ENCODE measurements at regions not wholly inside any gene's neighbourhood (a gene's known extent, or its start where the extent isn't known, plus 50 kb on each side); places are given as distances from the start of the nearest gene placed in this dataset.

GRCh38 chr4:111633663-111634266 lies 511.5 kb upstream of the FAM241A start:
- DNase-seq, result no peak

DNA sequence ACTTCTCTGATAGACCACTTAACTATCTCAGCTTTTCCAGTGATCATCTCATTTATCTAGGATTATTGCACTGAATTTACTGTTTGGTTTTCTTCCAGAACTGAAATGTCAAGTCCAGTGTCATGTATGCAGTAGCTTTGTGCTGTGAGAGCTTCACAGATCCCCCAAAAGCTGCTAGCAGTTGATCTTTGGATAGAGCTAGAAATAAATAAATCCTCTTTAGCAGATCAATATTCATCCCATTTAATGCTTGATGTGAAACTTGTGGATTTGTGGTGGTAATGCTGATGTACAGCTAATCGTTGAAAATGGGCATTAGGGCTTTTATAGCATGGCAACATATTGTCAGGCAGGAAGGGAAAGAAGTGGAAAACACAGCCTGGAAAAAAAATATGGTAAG lies 509.6 kb upstream of the FAM241A start:
- no peak for DNase-seq

DNA sequence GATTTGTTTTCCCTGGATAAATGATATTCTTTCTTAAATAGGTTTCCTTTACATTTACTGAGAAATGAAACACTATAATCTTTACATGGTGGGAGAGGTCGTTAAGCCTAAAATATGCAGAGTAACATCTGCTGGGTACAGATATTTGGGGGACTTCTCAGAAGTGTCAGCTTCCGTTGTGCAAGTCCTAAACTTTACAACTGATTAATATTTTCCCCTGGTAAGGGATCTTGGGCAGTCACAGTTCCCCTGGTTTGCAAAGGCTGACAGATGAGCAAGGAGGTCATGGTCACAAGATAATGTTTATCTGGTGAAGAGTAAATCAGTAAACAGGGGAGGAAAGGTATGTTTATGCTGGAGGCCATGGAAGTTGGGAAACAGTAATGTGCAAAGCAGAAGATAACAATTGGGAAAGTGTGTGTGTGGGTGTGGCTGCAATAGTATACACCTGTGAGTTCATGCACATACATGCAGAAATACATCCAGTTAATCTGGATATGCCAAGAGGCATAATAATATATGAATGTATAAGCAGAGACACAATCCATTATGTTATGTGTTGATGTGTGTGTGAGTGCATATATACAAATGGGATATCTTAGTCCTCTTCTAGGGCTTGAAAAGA lies 508.2 kb upstream of the FAM241A start:
- no peak for DNase-seq

GRCh38 chr4:111639120-111639690 lies 506.0 kb upstream of the FAM241A start:
- no peak for DNase-seq

GRCh38 chr4:111639876-111640275 lies 505.4 kb upstream of the FAM241A start:
- DNase-seq, result no peak

GRCh38 chr4:111641813-111642579 lies 503.3 kb upstream of the FAM241A start:
- peak; percentile 10 for DNase-seq

DNA sequence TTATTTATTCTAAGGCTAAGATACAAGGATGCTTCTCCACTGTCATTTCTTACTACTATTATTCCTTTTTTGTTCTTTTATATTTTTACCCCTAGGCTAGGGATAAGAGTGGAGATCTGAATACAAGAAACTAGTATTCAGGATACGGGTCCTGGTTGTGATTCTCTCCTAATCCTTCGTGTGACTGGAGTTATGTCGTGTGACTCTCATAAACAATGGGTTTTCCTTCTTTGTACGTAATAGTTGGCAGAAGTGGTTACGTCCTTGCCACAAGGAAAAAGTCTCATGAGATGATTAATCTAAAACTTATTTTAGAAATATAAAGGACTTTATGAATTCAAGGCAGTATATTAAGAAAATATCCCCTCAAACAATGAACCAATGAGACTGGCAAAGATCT lies 497.2 kb upstream of the FAM241A start:
- DNase-seq, result no peak

DNA sequence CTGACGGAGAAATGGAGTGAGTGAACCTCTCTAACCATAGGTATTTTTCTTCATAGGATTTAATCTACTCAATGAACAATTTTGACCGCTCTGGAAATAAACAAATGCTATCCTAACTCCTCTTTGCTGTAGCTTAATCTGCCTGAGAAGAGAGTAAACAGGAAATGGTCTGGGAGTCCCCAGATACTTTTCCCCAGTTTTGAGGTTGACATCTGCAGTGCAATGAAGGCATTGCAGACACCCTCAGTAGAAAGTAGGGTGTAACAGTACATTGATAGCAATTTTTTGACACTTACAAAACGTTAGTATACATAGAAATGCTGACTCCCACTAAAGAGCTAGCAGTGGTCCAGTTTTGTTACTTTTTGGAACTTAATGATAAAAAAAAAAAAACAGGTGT lies 495.9 kb upstream of the FAM241A start:
- DNase-seq, result no peak

- no peak for DNase-seq
Observed at GRCh38 chr4:111650146-111650545, 495.1 kb upstream of the FAM241A start.

- DNase-seq, result no peak
Observed at GRCh38 chr4:111650674-111651086, 494.6 kb upstream of the FAM241A start.

DNA sequence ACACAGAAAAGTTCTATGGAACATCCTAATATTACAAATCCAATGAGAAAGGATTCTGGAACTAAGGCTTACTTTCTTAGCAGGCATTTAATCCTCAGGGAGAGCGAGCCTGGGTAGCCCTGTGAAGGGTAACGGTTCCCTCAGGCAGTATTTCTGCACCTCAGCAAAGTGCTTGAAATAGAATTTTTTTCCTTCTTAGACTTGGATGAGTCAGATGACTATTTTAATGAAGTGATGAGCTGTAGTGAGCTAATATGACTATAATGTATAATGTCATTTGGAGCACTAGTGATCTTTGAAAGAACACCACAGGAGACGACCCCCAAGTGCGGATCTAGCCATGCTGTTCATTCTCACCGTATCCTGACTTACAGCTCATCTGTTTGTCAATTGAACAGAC lies 493.0 kb upstream of the FAM241A start:
- DNase-seq, result no peak

DNA sequence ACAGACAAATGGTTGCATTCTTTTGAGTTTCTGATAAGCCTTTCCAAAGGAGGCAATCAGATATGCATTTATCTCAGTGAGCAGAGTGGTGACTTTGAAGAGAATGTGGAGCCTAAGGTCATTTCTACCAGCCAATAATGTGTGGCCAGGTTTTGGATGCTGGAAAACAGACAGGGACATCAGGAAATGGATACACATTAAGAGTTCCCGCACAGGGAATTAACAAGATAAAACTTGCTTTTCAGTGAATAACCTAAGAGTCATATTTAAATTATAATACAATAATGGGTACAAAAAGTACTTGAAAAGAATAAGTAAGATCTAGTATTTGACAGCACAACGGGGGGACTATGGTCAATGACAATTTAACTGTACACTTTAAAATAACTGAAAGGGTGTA lies 492.3 kb upstream of the FAM241A start:
- DNase-seq, result no peak

DNA sequence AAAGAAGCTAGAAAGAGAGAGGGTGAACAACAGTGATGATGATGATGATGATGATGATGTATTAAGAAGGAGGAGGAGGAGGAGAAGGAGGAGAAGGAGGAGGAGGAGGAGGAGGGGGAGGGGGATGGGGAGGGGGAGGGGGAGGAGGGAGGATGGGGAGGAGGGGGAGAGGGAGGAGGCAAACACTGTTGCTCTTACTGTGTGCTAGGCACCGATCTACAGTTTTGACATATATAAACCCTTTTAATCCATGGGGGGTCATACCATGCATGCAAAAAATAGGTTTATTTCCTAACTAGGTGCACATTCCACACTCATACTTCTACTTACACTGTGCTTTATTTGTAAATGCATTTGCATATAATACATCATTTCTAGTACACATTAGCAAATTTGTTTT lies 482.8 kb upstream of the FAM241A start:
- DNase-seq, result no peak

GRCh38 chr4:111664308-111664945 lies 480.8 kb upstream of the FAM241A start:
- no peak for DNase-seq

GRCh38 chr4:111666826-111667360 lies 478.4 kb upstream of the FAM241A start:
- DNase-seq, result no peak

DNA sequence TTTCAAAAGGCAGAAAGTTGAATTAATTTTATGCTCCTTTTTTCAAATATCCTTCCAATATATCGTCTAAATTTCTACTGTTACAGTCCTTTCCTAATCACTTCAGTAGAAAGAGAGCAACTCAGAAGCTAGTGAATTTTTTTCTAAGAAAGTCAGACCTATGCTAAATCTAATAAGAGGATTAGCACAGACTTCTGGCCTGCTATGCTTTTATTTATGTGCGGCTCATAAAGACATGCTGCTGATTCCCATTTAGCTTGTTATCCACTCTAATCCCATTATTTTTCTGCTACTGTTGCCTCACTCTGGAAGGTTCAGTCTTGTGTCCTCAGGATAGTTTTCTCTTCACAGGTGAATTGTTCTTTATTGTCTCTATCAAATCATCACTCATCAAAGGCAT lies 473.5 kb upstream of the FAM241A start:
- no peak for DNase-seq

DNA sequence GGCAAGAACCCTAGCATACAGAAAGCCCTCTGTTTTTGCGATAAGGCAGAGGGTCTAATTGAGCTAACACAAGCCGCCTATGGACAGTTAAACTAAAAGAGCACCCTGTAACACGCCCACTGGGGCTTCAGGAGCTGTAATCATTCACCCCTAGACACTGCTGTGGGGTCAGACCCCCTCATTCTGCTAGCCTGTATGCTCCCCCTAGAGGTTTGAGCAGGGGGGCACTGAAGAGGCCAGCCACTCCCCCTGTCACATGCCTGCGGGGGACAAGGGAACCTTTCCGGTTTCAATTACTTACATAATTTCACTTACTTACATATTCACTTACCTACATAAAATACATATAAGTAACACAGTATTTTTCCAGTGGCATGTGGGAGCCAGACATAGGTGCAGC lies 469.5 kb upstream of the FAM241A start:
- DNase-seq, result no peak

- no peak for DNase-seq
Observed at GRCh38 chr4:111676533-111676932, 468.7 kb upstream of the FAM241A start.

- DNase-seq, result no peak
Observed at GRCh38 chr4:111678479-111678878, 466.8 kb upstream of the FAM241A start.

DNA sequence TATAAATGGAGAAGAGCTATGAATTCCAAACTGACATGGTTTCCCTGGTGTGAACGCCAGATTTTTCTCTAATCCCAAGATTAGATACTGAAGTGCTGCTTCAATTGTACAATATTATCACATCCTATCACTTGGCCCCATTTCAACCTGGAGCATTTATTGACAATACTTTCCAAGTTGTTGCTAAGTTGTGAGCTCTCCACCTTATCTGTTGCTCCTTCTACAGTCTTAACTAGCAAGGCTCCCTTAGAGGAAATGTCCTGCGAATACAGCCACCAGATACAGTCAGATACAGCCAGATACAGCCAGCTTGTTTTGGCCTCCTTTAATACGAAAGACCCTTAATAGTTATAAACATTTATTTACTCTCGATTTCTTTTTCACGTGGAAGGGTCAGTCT lies 466.3 kb upstream of the FAM241A start:
- no peak for DNase-seq

DNA sequence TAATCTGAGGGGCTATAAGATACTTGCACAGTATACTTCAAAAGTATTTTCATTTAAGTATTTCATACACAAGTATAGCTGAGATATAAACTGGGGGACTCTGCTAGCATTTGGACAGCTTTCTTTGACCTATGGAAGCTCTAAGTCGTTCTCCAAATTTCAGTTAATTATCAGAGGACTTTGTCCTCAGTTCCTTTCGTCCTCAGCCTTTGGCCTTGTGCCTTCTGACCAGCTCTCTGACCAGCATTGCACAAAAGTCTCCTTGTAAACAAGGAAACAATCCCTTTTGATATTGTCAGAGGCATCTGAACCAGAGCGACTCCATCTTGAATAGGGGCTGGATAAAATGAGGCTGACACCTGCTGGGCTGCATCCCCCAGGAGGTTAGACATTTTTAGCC lies 464.0 kb upstream of the FAM241A start:
- DNase-seq, result no peak

DNA sequence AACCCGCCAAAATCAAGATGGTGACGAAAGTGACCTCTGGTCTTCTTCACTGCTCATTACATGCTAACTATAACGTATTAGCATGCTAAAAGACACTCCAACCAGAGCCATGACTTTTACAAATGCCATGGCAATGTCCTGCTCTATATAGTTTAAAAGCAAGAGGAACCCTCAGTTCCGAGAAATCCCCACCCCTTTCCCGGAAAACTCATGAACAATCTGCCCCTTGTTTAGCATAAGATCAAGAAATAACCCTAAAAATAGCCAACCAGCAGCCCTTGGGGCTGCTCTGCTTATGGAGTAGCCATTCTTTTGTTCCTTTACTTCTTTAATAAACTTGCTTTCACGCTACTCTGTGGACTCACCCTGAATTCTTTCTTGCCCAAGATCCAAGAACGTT lies 463.5 kb upstream of the FAM241A start:
- DNase-seq, result no peak

DNA sequence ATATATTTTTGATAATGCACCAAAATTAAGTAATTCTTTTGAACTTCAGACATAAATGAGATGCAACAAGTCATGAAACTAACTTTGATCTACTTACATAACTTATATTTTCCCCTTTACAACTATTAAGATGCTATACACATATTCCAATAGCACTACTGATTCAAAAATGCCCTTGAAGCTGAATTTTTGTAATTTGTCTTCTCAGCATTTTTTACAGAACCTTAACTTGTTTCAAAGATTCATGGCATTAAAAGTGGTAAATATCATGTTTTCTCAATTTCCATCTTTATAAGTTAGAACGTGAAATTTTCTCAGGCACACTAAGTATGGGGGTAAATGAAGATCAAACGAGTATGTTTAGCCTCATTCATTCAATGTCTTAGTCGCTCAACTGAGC lies 460.0 kb upstream of the FAM241A start:
- DNase-seq, result no peak
